Thoracic aorta (tissue), 2 donors: ENCODE measurements at regions not wholly inside any gene's neighbourhood (a gene's known extent, or its start where the extent isn't known, plus 50 kb on each side); places are given as distances from the start of the nearest gene placed in this dataset.

Experiments
- ATAC-seq: fragments of 150-250 bp; one replicate; pipeline ENCODE4 v1.8.0; 2017; ENCODE audit warnings: low read depth; ENCODE audit not compliant: insufficient number of reproducible peaks, low FRiP score
- DNase-seq: peaks from one replicate; pipeline ENCODE4 v3.0.0-alpha.2; 2020; ENCODE audit warnings: low spot score
- H3K27ac ChIP-seq, 2 donors: fragments of 200-600 bp; sonication (generic); 1 replicate in 1 of 2; 2 replicates in 1 of 2; pipeline ENCODE4 v1.5.1; 2016; ENCODE audit warnings: mild to moderate bottlenecking in 2 of 2, moderate library complexity in 2 of 2
- H3K27me3 ChIP-seq: fragments of 200-600 bp; sonication (generic); replicated peaks from 2 replicates; pipeline ENCODE4 v1.6.0; 2016; ENCODE audit warnings: mild to moderate bottlenecking; ENCODE audit not compliant: insufficient read depth
- H3K36me3 ChIP-seq: fragments of 200-600 bp; sonication (generic); one replicate; pipeline ENCODE4 v1.5.1; 2016
- H3K4me1 ChIP-seq, 2 donors: fragments of 200-600 bp; sonication (generic); 1 replicate in 1 of 2; 2 replicates in 1 of 2; pipeline versions ENCODE4 v1.5.1 to v1.6.0; 2016; ENCODE audit warnings: low read depth in 2 of 2, mild to moderate bottlenecking in 1 of 2; ENCODE audit not compliant: control insufficient read depth in 1 of 2
- H3K4me3 ChIP-seq: fragments of 200-600 bp; sonication (generic); 2 replicates; pipeline ENCODE4 v1.5.1; 2016; ENCODE audit warnings: mild to moderate bottlenecking
- H3K9me3 ChIP-seq: fragments of 200-600 bp; sonication (generic); 2 replicates; pipeline ENCODE4 v1.5.1; 2016
- CTCF ChIP-seq: fragments of 200-600 bp; sonication (generic); IDR thresholded peaks from one replicate; pipeline ENCODE4 v1.5.1; 2019; ENCODE audit warnings: antibody characterized with exemption

GRCh38 chr11:134478176-134478575 lies 66.1 kb upstream of the B3GAT1 start:
- Histone ChIP-seq H3K4me3 (no peak overlapping the region), H3K27me3 (no peaks in the 10 kb centered on the region), H3K36me3 (no peaks in the 10 kb centered on the region), H3K9me3 (no peaks in the 10 kb centered on the region), H3K27ac (no peak overlapping the region), H3K4me1 (no peaks in the 10 kb centered on the region)
- ATAC-seq: no peak
- no peak for DNase-seq
- no peak for TF ChIP-seq CTCF

GRCh38 chr11:134477486-134477885 lies 65.4 kb upstream of the B3GAT1 start:
- Histone ChIP-seq H3K27ac (no peak overlapping the region), H3K27me3 (no peaks in the 10 kb centered on the region), H3K9me3 (no peaks in the 10 kb centered on the region), H3K4me3 (no peak overlapping the region), H3K4me1 (no peaks in the 10 kb centered on the region), H3K36me3 (no peaks in the 10 kb centered on the region)
- no peak for TF ChIP-seq CTCF
- DNase-seq (no peak), ATAC-seq (peak; percentile 27)

- no peak for ATAC-seq
- Histone ChIP-seq H3K4me3 (no peak overlapping the region), H3K36me3 (no peaks in the 10 kb centered on the region), H3K27me3 (no peaks in the 10 kb centered on the region), H3K27ac (no peak overlapping the region), H3K9me3 (no peaks in the 10 kb centered on the region), H3K4me1 (no peaks in the 10 kb centered on the region)
- DNase-seq: no peak
- no peak for TF ChIP-seq CTCF
These were observed 64.5 kb upstream of the B3GAT1 start for GRCh38 chr11:134476435-134477021.

- TF ChIP-seq CTCF: no peak
- H3K36me3 ChIP-seq: no peaks in the 10 kb centered on the region
- no peaks in the 10 kb centered on the region for H3K27me3 ChIP-seq
- H3K4me3 ChIP-seq: no peak overlapping the region
- DNase-seq: no peak
- no peak for ATAC-seq
- no peaks in the 10 kb centered on the region for H3K4me1 ChIP-seq
- no peak overlapping the region for H3K27ac ChIP-seq
- H3K9me3 ChIP-seq: no peaks in the 10 kb centered on the region
These were observed 63.9 kb upstream of the B3GAT1 start for GRCh38 chr11:134475951-134476350.

- no peak for ATAC-seq
- H3K4me3 ChIP-seq: no peak overlapping the region
- H3K27me3 ChIP-seq: no peaks in the 10 kb centered on the region
- no peaks in the 10 kb centered on the region for H3K9me3 ChIP-seq
- TF ChIP-seq CTCF: no peak
- H3K36me3 ChIP-seq: no peaks in the 10 kb centered on the region
- H3K4me1 ChIP-seq: no peaks in the 10 kb centered on the region
- no peak overlapping the region for H3K27ac ChIP-seq
- no peak for DNase-seq
These were observed 62.9 kb upstream of the B3GAT1 start for GRCh38 chr11:134474942-134475341.
